ENCODE measurements at regions not wholly inside any gene's neighbourhood (a gene's known extent, or its start where the extent isn't known, plus 50 kb on each side); places are given as distances from the start of the nearest gene placed in this dataset.

- intact Hi-C loops (cut with DNase I; ENCODE audit: low total_unique reads) = no loop called here
- DNase-seq = no peak
- no peaks in the 10 kb centered on the region for H3K36me3 ChIP-seq
- no peaks in the 10 kb centered on the region for H3K27me3 ChIP-seq
- H3K27ac ChIP-seq = no peak overlapping the region
- no peak overlapping the region for H3K4me3 ChIP-seq
- no peaks in the 10 kb centered on the region for H3K9me3 ChIP-seq
- TF ChIP-seq POLR2A (IDR thresholded peaks at IDR 0.05) (no peak), CTCF (IDR thresholded peaks at IDR 0.05) (no peak)
- H3K4me1 ChIP-seq = peaks cover 0 to under 1% of the 10 kb centered on the region in 2 donors
Observed at GRCh38 chr6:126805861-126806260, 312.6 kb upstream of the RSPO3 start.

- intact Hi-C loops (cut with DNase I; ENCODE audit: low total_unique reads) = no loop called here
- H3K9me3 ChIP-seq = no peaks in the 10 kb centered on the region
Observed at GRCh38 chr6:126807876-126808275, 310.6 kb upstream of the RSPO3 start.

GRCh38 chr6:126811321-126811720 is 307.1 kb upstream of the RSPO3 start:
- Histone ChIP-seq H3K27ac (peak overlapping the region; percentile 12 to 45), H3K27me3 (no peaks in the 10 kb centered on the region)

More at GRCh38 chr6:126807876-126808275, 310.6 kb upstream of the RSPO3 start:
- Histone ChIP-seq H3K27ac (no peak overlapping the region), H3K4me1 (peaks cover 0 to 7% of the 10 kb centered on the region in 2 donors), H3K27me3 (no peaks in the 10 kb centered on the region), H3K36me3 (no peaks in the 10 kb centered on the region), H3K4me3 (no peak overlapping the region)
- TF ChIP-seq CTCF (IDR thresholded peaks at IDR 0.05) (no peak), POLR2A (IDR thresholded peaks at IDR 0.05) (no peak)
- no peak for DNase-seq

GRCh38 chr6:126812010-126812409 is 306.5 kb upstream of the RSPO3 start:
- TF ChIP-seq CTCF (IDR thresholded peaks at IDR 0.05) (no peak), POLR2A (IDR thresholded peaks at IDR 0.05) (no peak)
- intact Hi-C loops (cut with DNase I; ENCODE audit: low total_unique reads) = no loop called here
- peaks cover 0 to 7% of the 10 kb centered on the region in 2 donors for H3K4me1 ChIP-seq
- H3K4me3 ChIP-seq = no peak overlapping the region
- H3K27ac ChIP-seq = peak overlapping the region in 1 of 2 donors; percentile 45
- no peaks in the 10 kb centered on the region for H3K36me3 ChIP-seq
- H3K9me3 ChIP-seq = no peaks in the 10 kb centered on the region
- no peaks in the 10 kb centered on the region for H3K27me3 ChIP-seq
- DNase-seq = no peak

More at GRCh38 chr6:126811321-126811720, 307.1 kb upstream of the RSPO3 start:
- peak in 1 of 2 donors; percentile 22 for DNase-seq
- Histone ChIP-seq H3K4me3 (no peak overlapping the region), H3K4me1 (peaks cover 0 to 7% of the 10 kb centered on the region in 2 donors), H3K9me3 (no peaks in the 10 kb centered on the region), H3K36me3 (no peaks in the 10 kb centered on the region)
- TF ChIP-seq POLR2A (IDR thresholded peaks at IDR 0.05) = no peak
- no peak for TF ChIP-seq CTCF (IDR thresholded peaks at IDR 0.05)
- intact Hi-C loops (cut with DNase I; ENCODE audit: low total_unique reads) = no loop called here

GRCh38 chr6:126812651-126813050 is 305.8 kb upstream of the RSPO3 start:
- DNase-seq = peak in 1 of 2 donors; percentile 16
- Histone ChIP-seq H3K27me3 (no peaks in the 10 kb centered on the region), H3K4me3 (no peak overlapping the region), H3K9me3 (no peaks in the 10 kb centered on the region), H3K4me1 (peaks cover 0 to 7% of the 10 kb centered on the region in 2 donors), H3K36me3 (no peaks in the 10 kb centered on the region), H3K27ac (no peak overlapping the region)
- no peak for TF ChIP-seq POLR2A (IDR thresholded peaks at IDR 0.05)
- TF ChIP-seq CTCF (IDR thresholded peaks at IDR 0.05) = no peak
- intact Hi-C loops (cut with DNase I; ENCODE audit: low total_unique reads) = no loop called here
